ENCODE measurements at regions not wholly inside any gene's neighbourhood (a gene's known extent, or its start where the extent isn't known, plus 50 kb on each side); places are given as distances from the start of the nearest gene placed in this dataset.

DNA sequence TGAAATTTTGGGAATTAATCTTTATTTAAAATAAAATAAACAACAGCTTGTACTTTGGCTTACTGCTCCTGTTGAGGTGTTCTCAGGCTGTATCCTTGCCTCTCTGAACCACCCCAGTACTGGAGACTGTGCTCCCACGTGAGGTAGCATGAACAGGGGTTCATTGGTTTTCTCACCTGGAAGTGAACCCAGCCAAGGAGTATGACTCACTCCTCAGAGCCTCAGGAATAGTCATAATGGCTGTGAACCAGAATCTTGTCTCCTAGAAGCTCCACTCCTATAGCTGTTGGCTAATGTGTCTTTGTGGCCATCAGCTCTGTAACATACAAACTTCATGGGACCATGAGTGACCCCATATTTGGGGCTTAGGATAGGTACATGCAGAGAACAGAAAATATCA lies 122.5 kb upstream of the ST8SIA2 start:
- no peaks in the 10 kb centered on the region for H3K9me3 Mint-ChIP-seq
- no peak overlapping the region for H3K27ac Mint-ChIP-seq
- no peak overlapping the region for H3K4me3 Mint-ChIP-seq
- peaks cover 20% of the 10 kb centered on the region for H3K4me1 Mint-ChIP-seq
- TF ChIP-seq, protein P1, sequence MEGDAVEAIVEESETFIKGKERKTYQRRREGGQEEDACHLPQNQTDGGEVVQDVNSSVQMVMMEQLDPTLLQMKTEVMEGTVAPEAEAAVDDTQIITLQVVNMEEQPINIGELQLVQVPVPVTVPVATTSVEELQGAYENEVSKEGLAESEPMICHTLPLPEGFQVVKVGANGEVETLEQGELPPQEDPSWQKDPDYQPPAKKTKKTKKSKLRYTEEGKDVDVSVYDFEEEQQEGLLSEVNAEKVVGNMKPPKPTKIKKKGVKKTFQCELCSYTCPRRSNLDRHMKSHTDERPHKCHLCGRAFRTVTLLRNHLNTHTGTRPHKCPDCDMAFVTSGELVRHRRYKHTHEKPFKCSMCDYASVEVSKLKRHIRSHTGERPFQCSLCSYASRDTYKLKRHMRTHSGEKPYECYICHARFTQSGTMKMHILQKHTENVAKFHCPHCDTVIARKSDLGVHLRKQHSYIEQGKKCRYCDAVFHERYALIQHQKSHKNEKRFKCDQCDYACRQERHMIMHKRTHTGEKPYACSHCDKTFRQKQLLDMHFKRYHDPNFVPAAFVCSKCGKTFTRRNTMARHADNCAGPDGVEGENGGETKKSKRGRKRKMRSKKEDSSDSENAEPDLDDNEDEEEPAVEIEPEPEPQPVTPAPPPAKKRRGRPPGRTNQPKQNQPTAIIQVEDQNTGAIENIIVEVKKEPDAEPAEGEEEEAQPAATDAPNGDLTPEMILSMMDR (IDR thresholded peaks at IDR 0.05; ENCODE audit: unreplicated experiment in 3 of 3): no peak
- no peaks in the 10 kb centered on the region for H3K36me3 Mint-ChIP-seq (ENCODE audit: low read depth)
- peaks cover 12% of the 10 kb centered on the region for H3K27me3 Mint-ChIP-seq (ENCODE audit: low read depth)

DNA sequence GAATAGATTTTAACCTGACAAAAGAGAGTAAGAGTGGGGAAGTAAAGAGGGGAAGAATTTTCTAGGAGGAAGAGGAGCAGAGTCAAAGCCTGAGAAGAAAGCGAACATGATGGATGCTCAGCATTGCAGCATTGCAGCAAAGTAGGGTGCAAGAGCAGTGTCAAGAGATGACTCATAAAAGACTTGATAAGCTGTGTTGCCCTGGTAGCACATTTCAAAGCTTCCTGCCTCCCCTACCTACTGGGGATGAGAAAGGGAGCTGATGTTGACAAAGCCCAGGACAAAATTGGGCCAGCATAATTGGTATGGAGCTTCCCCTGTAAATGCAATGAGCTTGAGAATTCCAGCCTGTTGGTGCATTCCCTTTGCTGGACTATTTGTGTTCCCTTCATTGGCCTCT lies 121.6 kb upstream of the ST8SIA2 start:
- no peaks in the 10 kb centered on the region for H3K9me3 Mint-ChIP-seq
- peaks cover 11% of the 10 kb centered on the region for H3K27me3 Mint-ChIP-seq (ENCODE audit: low read depth)
- H3K27ac Mint-ChIP-seq: no peak overlapping the region
- H3K4me3 Mint-ChIP-seq: no peak overlapping the region
- TF ChIP-seq, protein P1 (IDR thresholded peaks at IDR 0.05; ENCODE audit: unreplicated experiment in 3 of 3): no peak
- H3K36me3 Mint-ChIP-seq (ENCODE audit: low read depth): no peaks in the 10 kb centered on the region
- H3K4me1 Mint-ChIP-seq: peaks cover 20% of the 10 kb centered on the region

DNA sequence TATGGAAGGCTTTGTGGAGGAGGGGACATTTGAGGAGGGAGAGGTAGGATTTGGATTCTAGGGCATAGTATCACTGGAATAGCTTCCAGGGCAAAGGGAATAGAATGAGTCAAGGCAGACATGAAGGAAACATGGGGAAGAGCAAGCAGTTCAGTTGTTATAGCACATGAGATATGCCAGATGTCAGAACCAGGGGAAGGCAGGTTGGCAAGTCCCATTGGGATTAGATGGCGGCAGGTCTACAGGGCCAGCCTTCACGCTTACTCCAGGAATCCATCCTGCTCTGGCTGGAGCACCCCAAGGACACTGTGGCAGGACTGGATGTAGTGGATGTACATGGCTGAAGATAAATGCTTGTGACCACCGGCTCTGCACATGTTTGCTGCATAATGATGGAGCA lies 120.4 kb upstream of the ST8SIA2 start:
- H3K9me3 Mint-ChIP-seq: no peaks in the 10 kb centered on the region
- no peak overlapping the region for H3K4me3 Mint-ChIP-seq
- no peak overlapping the region for H3K27ac Mint-ChIP-seq
- H3K27me3 Mint-ChIP-seq (ENCODE audit: low read depth): peaks cover 7% of the 10 kb centered on the region
- no peaks in the 10 kb centered on the region for H3K36me3 Mint-ChIP-seq (ENCODE audit: low read depth)
- TF ChIP-seq, protein P1 (IDR thresholded peaks at IDR 0.05; ENCODE audit: unreplicated experiment in 3 of 3): no peak
- peaks cover 16% of the 10 kb centered on the region for H3K4me1 Mint-ChIP-seq

DNA sequence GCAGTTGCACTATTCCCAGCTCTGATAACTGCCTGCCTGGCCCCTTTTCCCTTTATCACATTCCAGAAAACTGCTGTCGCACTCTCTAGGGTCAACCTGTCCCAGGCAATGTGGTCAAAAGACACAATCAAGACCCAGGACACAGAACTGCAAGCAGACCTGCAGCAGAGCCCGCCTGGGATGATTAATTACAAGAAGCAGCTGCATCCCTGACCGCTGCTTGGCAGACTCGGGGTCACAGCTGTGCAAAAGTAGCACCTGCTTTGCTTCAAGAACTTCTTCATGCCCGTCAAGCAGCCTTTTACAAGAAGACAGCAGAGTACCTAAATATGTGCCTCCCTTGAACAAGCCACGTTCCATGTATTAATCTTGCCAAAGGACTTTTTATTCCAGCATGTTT lies 120.0 kb upstream of the ST8SIA2 start:
- H3K27me3 Mint-ChIP-seq (ENCODE audit: low read depth): peaks cover 7% of the 10 kb centered on the region
- no peak overlapping the region for H3K4me3 Mint-ChIP-seq
- no peaks in the 10 kb centered on the region for H3K9me3 Mint-ChIP-seq
- no peak overlapping the region for H3K27ac Mint-ChIP-seq
- TF ChIP-seq, protein P1 (IDR thresholded peaks at IDR 0.05; ENCODE audit: unreplicated experiment in 3 of 3): no peak
- no peaks in the 10 kb centered on the region for H3K36me3 Mint-ChIP-seq (ENCODE audit: low read depth)
- peaks cover 16% of the 10 kb centered on the region for H3K4me1 Mint-ChIP-seq

DNA sequence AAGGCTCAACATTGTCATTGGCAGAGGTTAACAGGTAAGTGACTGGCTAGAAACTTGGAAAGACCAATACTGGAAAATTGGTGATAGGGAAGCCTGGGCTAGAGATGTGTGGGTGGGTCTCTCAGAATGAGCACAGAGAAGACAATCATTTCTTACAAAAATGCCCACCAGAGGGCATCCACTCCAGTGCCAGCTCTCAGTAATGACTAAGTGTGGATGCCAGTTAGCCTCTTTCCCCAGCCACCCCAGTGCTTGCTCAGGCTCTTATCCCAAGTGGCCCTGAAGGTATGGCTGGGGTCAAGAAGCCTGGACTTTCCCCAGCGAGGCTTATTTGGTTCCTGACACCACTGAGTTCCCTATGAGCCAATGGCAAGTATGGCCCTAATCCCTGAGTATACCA lies 115.9 kb upstream of the ST8SIA2 start:
- Mint-ChIP-seq H3K9me3 (no peaks in the 10 kb centered on the region), H3K4me1 (peaks cover 16% of the 10 kb centered on the region), H3K36me3 (ENCODE audit: low read depth) (no peaks in the 10 kb centered on the region), H3K4me3 (no peak overlapping the region), H3K27me3 (ENCODE audit: low read depth) (peaks cover 7% of the 10 kb centered on the region), H3K27ac (no peak overlapping the region)
- TF ChIP-seq, protein P1 (IDR thresholded peaks at IDR 0.05; ENCODE audit: unreplicated experiment in 3 of 3): peak; percentile 27 to 37 (median 33)

DNA sequence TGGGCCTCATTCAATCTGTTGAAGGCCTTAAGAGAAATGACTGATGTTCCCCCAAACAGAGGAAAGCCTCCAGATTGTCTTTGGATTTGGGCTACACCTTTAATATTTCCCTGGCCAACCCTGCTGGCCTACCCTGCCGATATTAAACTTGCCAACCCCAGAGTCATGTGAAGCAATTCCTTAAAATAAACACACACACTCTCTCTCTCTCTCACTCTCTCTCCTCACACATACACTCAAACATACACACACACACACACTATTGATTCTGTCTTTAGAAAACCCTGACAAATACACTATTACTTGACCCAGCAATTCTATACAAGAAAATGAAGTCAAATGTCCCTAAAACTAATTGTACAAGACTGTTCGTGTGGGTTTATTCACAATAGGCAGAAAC lies 109.9 kb upstream of the ST8SIA2 start:
- Mint-ChIP-seq H3K36me3 (ENCODE audit: low read depth) (no peaks in the 10 kb centered on the region), H3K27ac (no peak overlapping the region), H3K4me3 (no peak overlapping the region), H3K9me3 (no peaks in the 10 kb centered on the region), H3K4me1 (no peaks in the 10 kb centered on the region), H3K27me3 (ENCODE audit: low read depth) (no peaks in the 10 kb centered on the region)
- TF ChIP-seq, protein P1 (IDR thresholded peaks at IDR 0.05; ENCODE audit: unreplicated experiment in 3 of 3): no peak
